GM23248 (cell line): ENCODE measurements at regions not wholly inside any gene's neighbourhood (a gene's known extent, or its start where the extent isn't known, plus 50 kb on each side); places are given as distances from the start of the nearest gene placed in this dataset.

Experiments used
- DNase-seq: peaks from one replicate; pipeline ENCODE4 v3.0.0-alpha.2; 2015
- H2AFZ ChIP-seq: fragments of 200-600 bp; sonication (generic); 2 replicates; pipeline ENCODE4 v1.6.1; 2016; ENCODE audit warnings: antibody characterized with exemption
- H3F3A ChIP-seq: fragments of 200-600 bp; sonication (generic); 2 replicates; pipeline ENCODE4 v1.6.1; 2016; ENCODE audit warnings: mild to moderate bottlenecking, antibody characterized with exemption, mixed run types; ENCODE audit not compliant: insufficient read depth
- H3K27ac ChIP-seq: fragments of 200-600 bp; sonication (generic); 2 replicates; pipeline ENCODE4 v1.5.1; 2016; ENCODE audit warnings: mild to moderate bottlenecking
- H3K27me3 ChIP-seq: fragments of 200-600 bp; sonication (generic); replicated peaks from 2 replicates; pipeline ENCODE4 v1.6.1; 2016; ENCODE audit warnings: mild to moderate bottlenecking; ENCODE audit not compliant: insufficient read depth
- H3K36me3 ChIP-seq: fragments of 200-600 bp; sonication (generic); 2 replicates; pipeline ENCODE4 v1.6.1; 2016; ENCODE audit warnings: low read depth, mild to moderate bottlenecking
- H3K4me1 ChIP-seq: fragments of 200-600 bp; sonication (generic); 2 replicates; pipeline ENCODE4 v1.6.1; 2016; ENCODE audit warnings: mild to moderate bottlenecking; ENCODE audit not compliant: insufficient read depth
- H3K4me2 ChIP-seq: fragments of 200-600 bp; sonication (generic); one replicate; pipeline ENCODE4 v1.6.1; 2016; ENCODE audit warnings: mild to moderate bottlenecking; ENCODE audit not compliant: unreplicated experiment
- H3K4me3 ChIP-seq: fragments of 200-600 bp; sonication (generic); 2 replicates; pipeline ENCODE4 v1.5.1; 2016; ENCODE audit warnings: mild to moderate bottlenecking
- H3K79me2 ChIP-seq: fragments of 200-600 bp; sonication (generic); 2 replicates; pipeline ENCODE4 v1.6.1; 2016; ENCODE audit warnings: mild to moderate bottlenecking; ENCODE audit not compliant: insufficient read depth
- H3K9ac ChIP-seq: fragments of 200-600 bp; sonication (generic); 2 replicates; pipeline ENCODE4 v1.6.1; 2016; ENCODE audit warnings: mild to moderate bottlenecking
- H3K9me2 ChIP-seq: fragments of 200-600 bp; sonication (generic); 2 replicates; pipeline ENCODE4 v1.6.1; 2016; ENCODE audit warnings: mixed run types, mild to moderate bottlenecking, moderate library complexity; ENCODE audit not compliant: insufficient read depth
- H3K9me3 ChIP-seq: fragments of 200-600 bp; sonication (generic); one replicate; pipeline ENCODE4 v1.6.1; 2017; ENCODE audit warnings: low read depth
- H4K20me1 ChIP-seq: fragments of 200-600 bp; sonication (generic); 2 replicates; pipeline ENCODE4 v1.6.0; 2016; ENCODE audit not compliant: insufficient read depth
- EZH2 ChIP-seq: fragments of 200-600 bp; sonication (generic); IDR thresholded peaks from 2 replicates; pipeline ENCODE4 v1.6.1; 2018; ENCODE audit warnings: antibody characterized with exemption, mild to moderate bottlenecking; ENCODE audit not compliant: insufficient read depth, poor library complexity, severe bottlenecking
- EZH2phosphoT487 ChIP-seq: fragments of 200-600 bp; sonication (generic); IDR thresholded peaks from 2 replicates; pipeline ENCODE4 v1.6.1; 2018; ENCODE audit warnings: antibody characterized with exemption, moderate library complexity, mild to moderate bottlenecking, low read depth; ENCODE audit not compliant: insufficient read depth
- WGBS, 2 experiments: methylation state at CpG; one replicate each; pipeline ENCODE4 v1.1.6; 2015 to 2017; ENCODE audit warnings: low lambda C conversion rate in 2 of 2, low coverage in 1 of 2; ENCODE audit errors: missing lambda C conversion rate in 2 of 2; 5-methylcytosine and 5-hydroxymethylcytosine counted together
- in situ Hi-C: fragments of 300-500 bp; cut with MboI; formaldehyde crosslinking; loops from 2 replicates; pipeline ENCODE4 v1.15.0; 2020

DNA sequence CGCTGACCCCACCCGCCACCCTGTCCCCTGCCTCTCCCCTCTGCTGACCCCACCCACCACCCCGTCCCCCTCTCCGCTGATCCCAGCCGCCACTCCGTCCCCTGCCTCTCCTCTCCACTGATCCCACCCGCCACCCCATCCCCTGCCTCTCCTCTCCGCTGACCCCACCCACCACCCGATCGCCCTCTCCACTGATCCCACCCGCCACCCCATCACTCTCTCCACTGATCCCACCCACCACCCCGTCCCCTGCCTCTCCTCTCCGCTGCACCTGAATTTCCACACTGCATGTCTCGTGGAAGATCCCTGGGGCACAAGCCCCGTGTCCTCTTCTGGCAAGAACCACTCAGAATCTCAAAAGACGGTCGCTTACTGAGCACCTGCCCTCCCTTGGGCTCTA is 53.4 kb upstream of the OLFM1 start:
- H3K4me2 ChIP-seq: no peak overlapping the region
- no peaks in the 10 kb centered on the region for H3K9me2 ChIP-seq
- in situ Hi-C loops: no loop called here
- no peak overlapping the region for H3K4me3 ChIP-seq
- WGBS, 2 experiments: 66 to 69% methylated on average over 6 to 16 of the region's 17 CpGs
- H3F3A ChIP-seq: no peaks in the 10 kb centered on the region
- no peaks in the 10 kb centered on the region for H3K79me2 ChIP-seq
- DNase-seq: no peak
- no peak overlapping the region for H3K9ac ChIP-seq
- no peak overlapping the region for H2AFZ ChIP-seq
- H3K9me3 ChIP-seq: no peaks in the 10 kb centered on the region
- no peaks in the 10 kb centered on the region for H3K4me1 ChIP-seq
- H3K27me3 ChIP-seq: peaks cover 18% of the 10 kb centered on the region
- H3K27ac ChIP-seq: no peak overlapping the region
- H4K20me1 ChIP-seq: no peaks in the 10 kb centered on the region
- no peaks in the 10 kb centered on the region for H3K36me3 ChIP-seq
- TF ChIP-seq EZH2: no peak
- no peak for TF ChIP-seq EZH2phosphoT487

DNA sequence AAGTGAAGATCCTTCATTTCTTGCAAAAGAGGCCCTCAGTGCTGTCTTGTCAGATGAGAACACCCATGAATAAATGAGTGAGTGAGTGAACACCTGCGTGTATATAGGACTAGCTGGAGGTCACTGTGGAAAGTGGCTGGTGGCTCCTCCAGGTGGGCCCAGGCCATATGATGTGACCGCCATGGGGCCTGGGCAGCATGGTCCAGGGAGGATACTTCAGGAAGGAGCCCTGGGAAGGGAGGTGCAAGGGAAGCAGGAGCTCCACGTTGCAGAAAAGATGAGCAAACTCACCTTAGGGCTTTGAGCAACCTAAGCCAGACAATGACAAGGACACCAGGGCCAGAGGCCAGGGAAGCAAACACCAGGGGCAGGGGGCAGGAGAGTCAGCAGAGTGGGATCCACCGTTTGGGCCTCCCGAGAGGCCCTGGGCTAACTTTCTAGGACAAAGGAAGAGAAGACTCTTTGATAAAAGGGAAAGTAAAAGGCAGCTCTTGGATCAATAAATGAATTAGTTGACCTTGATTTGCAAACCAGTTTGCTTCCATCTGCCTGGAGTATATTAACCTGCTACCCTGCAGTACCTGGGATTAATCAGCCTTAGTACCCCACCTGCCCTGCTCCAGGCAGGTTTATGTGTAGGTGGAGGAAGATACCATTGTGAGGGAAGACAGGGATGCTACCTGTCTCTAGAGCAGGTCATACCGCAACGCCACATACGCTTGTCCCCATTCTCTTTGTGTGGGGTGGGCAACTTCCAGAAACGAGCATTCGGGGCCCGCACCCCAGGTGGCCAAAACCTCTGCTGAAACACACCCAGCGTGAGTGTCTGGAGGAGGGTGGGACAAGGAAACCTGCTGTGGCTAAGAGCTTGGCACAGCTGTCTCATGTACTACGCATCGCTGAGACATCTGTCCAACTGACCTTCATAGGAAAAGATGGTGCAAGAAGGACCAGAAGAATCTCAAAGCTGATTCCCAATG is 51.4 kb upstream of the OLFM1 start:
- Histone ChIP-seq H3K9ac (no peak overlapping the region), H3K36me3 (no peaks in the 10 kb centered on the region), H3K27me3 (peaks cover 24% of the 10 kb centered on the region), H2AFZ (no peak overlapping the region), H3K4me3 (no peak overlapping the region), H3K9me2 (no peaks in the 10 kb centered on the region), H3K27ac (no peak overlapping the region), H3F3A (no peaks in the 10 kb centered on the region), H4K20me1 (no peaks in the 10 kb centered on the region), H3K79me2 (no peaks in the 10 kb centered on the region), H3K4me1 (no peaks in the 10 kb centered on the region), H3K9me3 (no peaks in the 10 kb centered on the region), H3K4me2 (no peak overlapping the region)
- 60 to 65% methylated on average over 14 of the region's 14 CpGs for WGBS, 2 experiments
- TF ChIP-seq EZH2phosphoT487 (no peak), EZH2 (no peak)
- DNase-seq: no peak
- in situ Hi-C loops: no loop called here

DNA sequence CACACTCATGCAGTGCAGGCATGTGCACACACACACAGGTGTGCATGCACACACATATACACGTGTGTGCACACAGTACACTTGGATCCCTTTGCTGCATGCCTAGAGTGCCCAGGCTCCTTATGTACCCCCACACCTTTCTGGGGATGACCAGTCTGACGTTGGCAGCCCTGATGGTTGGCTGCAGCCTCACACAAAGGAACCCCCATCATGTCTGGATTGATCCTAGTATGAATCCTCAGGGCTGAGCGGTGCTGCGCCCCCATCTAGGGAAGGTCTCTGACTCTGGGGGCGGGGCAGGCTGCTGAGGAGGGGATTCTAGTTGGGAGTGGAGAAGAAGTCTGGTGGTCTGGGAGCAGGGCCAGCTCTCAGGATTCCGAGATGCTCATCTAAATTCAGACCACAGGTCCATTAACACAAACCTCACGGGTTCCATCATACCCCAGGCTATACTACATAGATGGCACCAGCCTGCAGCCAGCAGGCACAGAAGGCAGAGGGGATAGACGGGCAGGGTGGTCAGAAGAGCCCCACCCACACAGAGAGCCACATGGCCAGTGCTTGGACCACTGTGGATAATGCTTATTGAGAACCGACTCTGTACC is 50.5 kb upstream of the OLFM1 start:
- no peak overlapping the region for H2AFZ ChIP-seq
- peaks cover 24% of the 10 kb centered on the region for H3K27me3 ChIP-seq
- no peak overlapping the region for H3K9ac ChIP-seq
- in situ Hi-C loops: no loop called here
- H3K4me1 ChIP-seq: no peaks in the 10 kb centered on the region
- no peak for DNase-seq
- no peaks in the 10 kb centered on the region for H4K20me1 ChIP-seq
- WGBS, 2 experiments: 30 to 32% methylated on average over 9 of the region's 9 CpGs
- H3K9me3 ChIP-seq: no peaks in the 10 kb centered on the region
- no peaks in the 10 kb centered on the region for H3F3A ChIP-seq
- H3K9me2 ChIP-seq: no peaks in the 10 kb centered on the region
- no peak overlapping the region for H3K4me3 ChIP-seq
- no peaks in the 10 kb centered on the region for H3K79me2 ChIP-seq
- no peak overlapping the region for H3K4me2 ChIP-seq
- no peak overlapping the region for H3K27ac ChIP-seq
- no peak for TF ChIP-seq EZH2phosphoT487
- TF ChIP-seq EZH2: no peak
- no peaks in the 10 kb centered on the region for H3K36me3 ChIP-seq

DNA sequence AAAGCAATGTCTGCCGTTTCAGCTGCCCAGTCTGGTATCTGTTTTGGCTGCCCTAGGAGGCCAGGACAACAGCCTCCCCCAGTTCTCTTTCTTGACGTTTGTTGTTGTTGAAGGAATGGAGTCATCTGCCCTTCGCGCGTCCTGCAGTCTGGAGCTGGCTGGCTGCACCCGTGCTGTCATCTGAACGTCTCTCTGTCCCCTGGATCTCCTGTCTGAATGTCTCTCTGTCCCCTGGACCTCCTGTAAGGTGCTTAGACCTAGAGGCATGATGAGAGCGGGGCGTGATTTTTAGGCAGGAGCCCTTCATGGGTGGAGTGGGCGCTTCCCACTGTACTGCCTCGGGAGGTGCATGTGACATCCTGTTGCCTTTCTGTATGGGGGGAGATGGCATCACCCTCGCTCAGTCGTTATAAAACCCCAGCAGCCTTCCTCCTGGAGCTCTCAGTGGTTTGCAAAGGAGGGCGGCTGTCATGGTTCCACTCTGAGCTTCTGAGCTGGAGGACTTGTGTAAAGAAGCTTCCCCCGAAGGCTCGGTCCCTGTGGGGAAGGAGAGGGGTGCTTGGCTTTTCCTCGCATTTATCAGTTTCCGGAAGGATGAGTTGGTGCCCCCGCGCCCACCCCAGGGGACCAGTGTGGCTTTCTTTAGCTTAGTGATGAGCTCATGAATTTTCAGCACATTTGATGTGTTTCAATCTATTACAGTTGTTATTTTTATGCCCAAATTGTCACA is 49.8 kb upstream of the OLFM1 start:
- Histone ChIP-seq H4K20me1 (no peaks in the 10 kb centered on the region), H3K27ac (no peak overlapping the region), H3K9ac (no peak overlapping the region), H3K4me3 (no peak overlapping the region), H3K36me3 (no peaks in the 10 kb centered on the region), H3K9me2 (no peaks in the 10 kb centered on the region), H3F3A (no peaks in the 10 kb centered on the region), H3K79me2 (no peaks in the 10 kb centered on the region), H3K4me1 (no peaks in the 10 kb centered on the region), H3K4me2 (no peak overlapping the region), H2AFZ (no peak overlapping the region), H3K9me3 (no peaks in the 10 kb centered on the region), H3K27me3 (peaks cover 30% of the 10 kb centered on the region)
- in situ Hi-C loops: no loop called here
- 49 to 50% methylated on average over 20 of the region's 20 CpGs for WGBS, 2 experiments
- DNase-seq: no peak
- TF ChIP-seq EZH2: no peak
- no peak for TF ChIP-seq EZH2phosphoT487
